HEK293 (cell line): ENCODE measurements at regions not wholly inside any gene's neighbourhood (a gene's known extent, or its start where the extent isn't known, plus 50 kb on each side); places are given as distances from the start of the nearest gene placed in this dataset.

Experiments used
- CTCF ChIA-PET: fragments of 350-600 bp; formaldehyde crosslinking; extraction: SDS; loops from one replicate; lab custom pipeline; 2021; ENCODE audit warnings: antibody characterized with exemption; lab: Yijun Ruan, JAX
- POLR2A ChIA-PET: fragments of 300-600 bp; formaldehyde crosslinking; extraction: SDS; loops from one replicate; lab custom pipeline; 2020; ENCODE audit warnings: antibody characterized with exemption, inconsistent platforms; lab: Yijun Ruan, JAX
- H3K27ac ChIP-seq: fragments of 200-500 bp; sonication (Bioruptor generic); 2 replicates; pipeline ENCODE4 v1.5.1; 2014; ENCODE audit warnings: low read depth, low read length, control low read depth, inconsistent platforms; ENCODE audit errors: extremely low read depth
- H3K36me3 ChIP-seq, 2 experiments: fragments of 200-500 bp in 1 of 2; sonication (Bioruptor generic) in 1 of 2; 1 replicate in 1 of 2; 2 replicates in 1 of 2; pipeline ENCODE4 v1.5.1; 2014 to 2017; ENCODE audit warnings: inconsistent platforms in 2 of 2, low read length in 2 of 2; ENCODE audit not compliant: control insufficient read depth in 2 of 2, insufficient read depth in 1 of 2
- H3K4me1 ChIP-seq: fragments of 200-500 bp; sonication (Bioruptor generic); 2 replicates; pipeline ENCODE4 v1.5.1; 2014; ENCODE audit warnings: mild to moderate bottlenecking, low read length, inconsistent platforms; ENCODE audit not compliant: control insufficient read depth, insufficient read depth
- H3K4me3 ChIP-seq: 2 replicates; pipeline ENCODE4 v1.5.1; 2011; ENCODE audit warnings: low read depth, mild to moderate bottlenecking, control low read depth, low read length, moderate library complexity
- H3K9me3 ChIP-seq: fragments of 200-500 bp; sonication (Bioruptor generic); 2 replicates; pipeline ENCODE4 v1.5.1; 2014; ENCODE audit warnings: low read depth, low read length, inconsistent platforms; ENCODE audit not compliant: control insufficient read depth, insufficient read depth
- AEBP2 ChIP-seq: fragments of 450-650 bp; formaldehyde crosslinking; IDR thresholded peaks from 2 replicates; pipeline ENCODE4 v1.5.1; 2016; ENCODE audit warnings: missing biosample characterization, missing genetic modification characterization, borderline replicate concordance
- BCL11A ChIP-seq: fragments of 450-650 bp; formaldehyde crosslinking; IDR thresholded peaks from 2 replicates; pipeline ENCODE4 v1.5.1; 2016; ENCODE audit warnings: low read depth, missing biosample characterization, missing genetic modification characterization
- KLF1 ChIP-seq: fragments of 450-650 bp; formaldehyde crosslinking; IDR thresholded peaks from 2 replicates; pipeline ENCODE4 v1.5.1; 2016; ENCODE audit warnings: missing biosample characterization, missing genetic modification characterization
- KLF10 ChIP-seq: fragments of 450-650 bp; IDR thresholded peaks from 2 replicates; pipeline ENCODE4 v1.5.1; 2018; ENCODE audit warnings: missing biosample characterization, mild to moderate bottlenecking, missing genetic modification characterization
- OSR2 ChIP-seq: fragments of 450-650 bp; formaldehyde crosslinking; IDR thresholded peaks from 2 replicates; pipeline ENCODE4 v1.5.1; 2016; ENCODE audit warnings: missing biosample characterization, missing genetic modification characterization
- OVOL3 ChIP-seq: fragments of 450-650 bp; formaldehyde crosslinking; IDR thresholded peaks from 2 replicates; pipeline ENCODE4 v1.5.1; 2016; ENCODE audit warnings: missing biosample characterization, missing genetic modification characterization
- TRIM28 ChIP-seq: IDR thresholded peaks from 2 replicates; pipeline ENCODE4 v1.6.1; 2011; ENCODE audit warnings: low read length, control low read depth, borderline replicate concordance
- ZFP37 ChIP-seq: fragments of 450-650 bp; formaldehyde crosslinking; IDR thresholded peaks from 2 replicates; pipeline ENCODE4 v1.5.1; 2016; ENCODE audit warnings: missing biosample characterization, missing genetic modification characterization
- ZNF10 ChIP-seq: fragments of 450-650 bp; formaldehyde crosslinking; IDR thresholded peaks from 2 replicates; pipeline ENCODE4 v1.5.1; 2017; ENCODE audit warnings: missing biosample characterization, missing genetic modification characterization
- ZNF133 ChIP-seq: fragments of 450-650 bp; formaldehyde crosslinking; IDR thresholded peaks from 2 replicates; pipeline ENCODE4 v1.5.1; 2016; ENCODE audit warnings: missing biosample characterization, missing genetic modification characterization
- ZNF211 ChIP-seq: fragments of 450-650 bp; formaldehyde crosslinking; IDR thresholded peaks from 2 replicates; pipeline ENCODE4 v1.5.1; 2016; ENCODE audit warnings: low read depth, missing biosample characterization, missing genetic modification characterization
- ZNF214 ChIP-seq: fragments of 450-650 bp; formaldehyde crosslinking; IDR thresholded peaks from 2 replicates; pipeline ENCODE4 v1.5.1; 2017; ENCODE audit warnings: missing biosample characterization, mild to moderate bottlenecking, missing genetic modification characterization, borderline replicate concordance
- ZNF324 ChIP-seq: fragments of 450-650 bp; formaldehyde crosslinking; IDR thresholded peaks from 2 replicates; pipeline ENCODE4 v1.5.1; 2016; ENCODE audit warnings: missing biosample characterization, missing genetic modification characterization
- ZNF350 ChIP-seq: fragments of 450-650 bp; formaldehyde crosslinking; IDR thresholded peaks from 2 replicates; pipeline ENCODE4 v1.5.0; 2017; ENCODE audit warnings: missing biosample characterization, mild to moderate bottlenecking, missing genetic modification characterization
- ZNF391 ChIP-seq: fragments of 450-650 bp; formaldehyde crosslinking; IDR thresholded peaks from 2 replicates; pipeline ENCODE4 v1.5.1; 2016; ENCODE audit warnings: low read depth, missing biosample characterization, missing genetic modification characterization, borderline replicate concordance
- ZNF544 ChIP-seq: fragments of 450-650 bp; formaldehyde crosslinking; IDR thresholded peaks from 2 replicates; pipeline ENCODE4 v1.5.0; 2017; ENCODE audit warnings: missing biosample characterization, missing genetic modification characterization
- ZNF555 ChIP-seq: fragments of 450-650 bp; formaldehyde crosslinking; conservative IDR thresholded peaks from 2 replicates; pipeline ENCODE4 v1.5.1; 2017; ENCODE audit warnings: missing biosample characterization, mild to moderate bottlenecking, missing genetic modification characterization, inconsistent platforms
- ZNF660 ChIP-seq: fragments of 450-650 bp; IDR thresholded peaks from 2 replicates; pipeline ENCODE4 v1.5.1; 2018; ENCODE audit warnings: missing biosample characterization, mild to moderate bottlenecking, missing genetic modification characterization
- ZNF707 ChIP-seq: fragments of 450-650 bp; formaldehyde crosslinking; IDR thresholded peaks from 2 replicates; pipeline ENCODE4 v1.5.1; 2016; ENCODE audit warnings: missing biosample characterization, missing genetic modification characterization
- ZNF837 ChIP-seq: fragments of 450-650 bp; formaldehyde crosslinking; IDR thresholded peaks from 2 replicates; pipeline ENCODE4 v1.5.1; 2016; ENCODE audit warnings: missing biosample characterization, missing genetic modification characterization
- ZXDB ChIP-seq: fragments of 450-650 bp; formaldehyde crosslinking; IDR thresholded peaks from 2 replicates; pipeline ENCODE4 v1.5.1; 2016; ENCODE audit warnings: missing biosample characterization, missing genetic modification characterization
- TF ChIP-seq, protein P1 (sequence below): fragments of 450-650 bp; formaldehyde crosslinking; conservative IDR thresholded peaks from 2 replicates; pipeline ENCODE4 v1.5.1; 2016; ENCODE audit warnings: low read depth, missing biosample characterization, missing genetic modification characterization
- TF ChIP-seq, protein P2 (sequence below): fragments of 450-650 bp; formaldehyde crosslinking; IDR thresholded peaks from 2 replicates; pipeline ENCODE4; 2016; ENCODE audit warnings: missing biosample characterization, missing genetic modification characterization

GRCh38 chr18:51911584-51911983 is 428.4 kb upstream of the DCC start (continued):
- TF ChIP-seq ZNF350: no peak
- no peak for TF ChIP-seq OVOL3
- TF ChIP-seq ZNF10 (tag by site-specific recombination): no peak
- TF ChIP-seq ZNF211 (tag by site-specific recombination): no peak
- no peak for TF ChIP-seq ZNF555 (tag by site-specific recombination)
- TF ChIP-seq ZFP37: no peak
- no peak for TF ChIP-seq AEBP2 (tag by site-specific recombination)

DNA sequence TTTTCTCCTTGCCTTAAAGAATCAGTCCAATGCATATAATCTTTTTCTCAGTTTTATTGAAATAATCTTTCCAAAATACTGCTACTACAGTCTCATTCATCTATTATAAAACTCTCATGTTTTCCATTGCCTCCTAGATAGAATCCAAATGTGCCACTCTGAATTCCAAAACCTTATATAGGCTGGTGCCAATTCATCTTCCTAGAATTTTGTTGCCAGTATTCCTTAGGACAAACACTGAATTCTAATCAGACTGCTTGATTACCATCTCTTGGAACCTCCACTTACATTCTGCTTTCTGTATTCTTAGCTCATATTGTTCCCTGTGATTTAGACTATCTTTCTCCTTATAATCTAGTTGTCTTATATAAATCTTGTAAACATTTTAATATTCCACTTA is 427.6 kb upstream of the DCC start:
- no peaks in the 10 kb centered on the region for H3K9me3 ChIP-seq
- no peaks in the 10 kb centered on the region for H3K36me3 ChIP-seq
- POLR2A ChIA-PET: no interaction called here
- no peaks in the 10 kb centered on the region for H3K4me1 ChIP-seq
- no peak overlapping the region for H3K4me3 ChIP-seq
- CTCF ChIA-PET: no interaction called here
- no peak for TF ChIP-seq ZXDB
- TF ChIP-seq TRIM28: no peak
- TF ChIP-seq ZNF324 (tag by site-specific recombination): no peak
- no peak for TF ChIP-seq KLF10 (tag by site-specific recombination)
- TF ChIP-seq OSR2: no peak
- no peak for TF ChIP-seq ZNF391 (tag by site-specific recombination)
- TF ChIP-seq ZNF544: no peak
- no peak for TF ChIP-seq ZNF707
- TF ChIP-seq, protein P1, sequence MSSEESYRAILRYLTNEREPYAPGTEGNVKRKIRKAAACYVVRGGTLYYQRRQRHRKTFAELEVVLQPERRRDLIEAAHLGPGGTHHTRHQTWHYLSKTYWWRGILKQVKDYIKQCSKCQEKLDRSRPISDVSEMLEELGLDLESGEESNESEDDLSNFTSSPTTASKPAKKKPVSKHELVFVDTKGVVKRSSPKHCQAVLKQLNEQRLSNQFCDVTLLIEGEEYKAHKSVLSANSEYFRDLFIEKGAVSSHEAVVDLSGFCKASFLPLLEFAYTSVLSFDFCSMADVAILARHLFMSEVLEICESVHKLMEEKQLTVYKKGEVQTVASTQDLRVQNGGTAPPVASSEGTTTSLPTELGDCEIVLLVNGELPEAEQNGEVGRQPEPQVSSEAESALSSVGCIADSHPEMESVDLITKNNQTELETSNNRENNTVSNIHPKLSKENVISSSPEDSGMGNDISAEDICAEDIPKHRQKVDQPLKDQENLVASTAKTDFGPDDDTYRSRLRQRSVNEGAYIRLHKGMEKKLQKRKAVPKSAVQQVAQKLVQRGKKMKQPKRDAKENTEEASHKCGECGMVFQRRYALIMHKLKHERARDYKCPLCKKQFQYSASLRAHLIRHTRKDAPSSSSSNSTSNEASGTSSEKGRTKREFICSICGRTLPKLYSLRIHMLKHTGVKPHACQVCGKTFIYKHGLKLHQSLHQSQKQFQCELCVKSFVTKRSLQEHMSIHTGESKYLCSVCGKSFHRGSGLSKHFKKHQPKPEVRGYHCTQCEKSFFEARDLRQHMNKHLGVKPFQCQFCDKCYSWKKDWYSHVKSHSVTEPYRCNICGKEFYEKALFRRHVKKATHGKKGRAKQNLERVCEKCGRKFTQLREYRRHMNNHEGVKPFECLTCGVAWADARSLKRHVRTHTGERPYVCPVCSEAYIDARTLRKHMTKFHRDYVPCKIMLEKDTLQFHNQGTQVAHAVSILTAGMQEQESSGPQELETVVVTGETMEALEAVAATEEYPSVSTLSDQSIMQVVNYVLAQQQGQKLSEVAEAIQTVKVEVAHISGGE: no peak
- no peak for TF ChIP-seq ZNF214
- no peak for TF ChIP-seq ZNF133
- no peak for TF ChIP-seq ZNF660 (tag by site-specific recombination)
- TF ChIP-seq BCL11A (tag by site-specific recombination): no peak
- TF ChIP-seq, protein P2, sequence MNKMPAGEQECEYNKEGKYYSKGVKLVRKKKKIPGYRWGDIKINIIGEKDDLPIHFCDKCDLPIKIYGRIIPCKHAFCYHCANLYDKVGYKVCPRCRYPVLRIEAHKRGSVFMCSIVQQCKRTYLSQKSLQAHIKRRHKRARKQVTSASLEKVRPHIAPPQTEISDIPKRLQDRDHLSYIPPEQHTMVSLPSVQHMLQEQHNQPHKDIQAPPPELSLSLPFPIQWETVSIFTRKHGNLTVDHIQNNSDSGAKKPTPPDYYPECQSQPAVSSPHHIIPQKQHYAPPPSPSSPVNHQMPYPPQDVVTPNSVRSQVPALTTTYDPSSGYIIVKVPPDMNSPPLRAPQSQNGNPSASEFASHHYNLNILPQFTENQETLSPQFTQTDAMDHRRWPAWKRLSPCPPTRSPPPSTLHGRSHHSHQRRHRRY (tag by site-specific recombination): no peak
- TF ChIP-seq KLF1 (tag by site-specific recombination): no peak
- no peak for TF ChIP-seq ZNF837 (tag by site-specific recombination)
- TF ChIP-seq, all 188 proteins: peak for 0
- H3K27ac ChIP-seq: no peak overlapping the region
